Activated T-helper 1 cell treated with anti-CD3 and anti-CD28 coated beads, Interleukin-12 subunit alpha, Interleukin-12 subunit beta, Interleukin-2, Interleukin-4 antibody, amounts not matched to agents 30 ng/mL and 10 ng/mL and 1 ng/mL, durations not matched to agents 14 hours and 24 hours and 36 hours (primary cell): ENCODE measurements at regions not wholly inside any gene's neighbourhood (a gene's known extent, or its start where the extent isn't known, plus 50 kb on each side); places are given as distances from the start of the nearest gene placed in this dataset.
"Not testable (repeated sequence)": the region's sequence is repeated elsewhere in the genome, so short reads cannot be mapped to it uniquely, and the experiment has no call there.

Experiments used
- DNase-seq: peaks from one replicate; pipeline ENCODE4 v3.0.0; 2021; ENCODE audit warnings: low spot score
- H3K27ac Mint-ChIP-seq: one replicate; pipeline ENCODE4 v1.8.0; 2021; ENCODE audit warnings: mild to moderate bottlenecking, mixed read lengths
- H3K27me3 Mint-ChIP-seq: one replicate; pipeline ENCODE4 v1.8.0; 2022; ENCODE audit warnings: mild to moderate bottlenecking, moderate library complexity, mixed read lengths; ENCODE audit not compliant: insufficient read depth
- H3K36me3 Mint-ChIP-seq: one replicate; pipeline ENCODE4 v1.8.0; 2021; ENCODE audit warnings: low read depth, mixed read lengths
- H3K4me1 Mint-ChIP-seq: one replicate; pipeline ENCODE4 v1.8.0; 2021; ENCODE audit warnings: low read depth, mixed read lengths
- H3K4me3 Mint-ChIP-seq: one replicate; pipeline ENCODE4 v1.8.0; 2021; ENCODE audit warnings: mild to moderate bottlenecking, moderate library complexity, mixed read lengths
- H3K9me3 Mint-ChIP-seq: one replicate; pipeline ENCODE4 v1.8.0; 2021; ENCODE audit warnings: mixed read lengths
- intact Hi-C: fragments of 100-400 bp; cut with micrococcal nuclease; formaldehyde crosslinking; loops from one replicate; pipeline ENCODE4 v1.15.1; 2024

DNA sequence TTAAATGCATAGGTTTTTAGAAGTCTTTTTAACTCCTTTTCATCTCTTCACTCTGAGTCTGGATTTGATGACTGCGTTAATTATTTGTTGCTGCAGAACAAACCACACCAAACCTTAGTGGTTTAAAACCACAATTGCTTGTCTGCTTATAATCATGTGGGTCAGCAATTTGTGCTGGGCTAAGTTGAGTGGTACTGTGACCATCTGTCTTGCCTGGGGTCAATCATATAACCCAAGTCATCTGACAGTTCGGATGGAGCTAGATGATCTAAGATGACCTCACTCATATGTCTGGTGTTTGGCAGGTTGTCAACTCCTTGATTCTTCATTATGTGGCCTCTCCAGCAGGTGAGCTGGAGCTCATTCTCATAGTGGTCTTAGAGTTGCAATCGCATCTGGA is 219.1 kb upstream of the ELAVL2 start:
- Mint-ChIP-seq H3K27ac (no peak overlapping the region), H3K36me3 (no peaks in the 10 kb centered on the region), H3K9me3 (peaks cover 47% of the 10 kb centered on the region), H3K4me3 (no peak overlapping the region), H3K4me1 (no peaks in the 10 kb centered on the region), H3K27me3 (no peaks in the 10 kb centered on the region)
- DNase-seq = no peak
- intact Hi-C loops = loop anchor here (10.0 kb wide), 1 partner anchor 60 kb away; no protein-coding TSS in a partner anchor

DNA sequence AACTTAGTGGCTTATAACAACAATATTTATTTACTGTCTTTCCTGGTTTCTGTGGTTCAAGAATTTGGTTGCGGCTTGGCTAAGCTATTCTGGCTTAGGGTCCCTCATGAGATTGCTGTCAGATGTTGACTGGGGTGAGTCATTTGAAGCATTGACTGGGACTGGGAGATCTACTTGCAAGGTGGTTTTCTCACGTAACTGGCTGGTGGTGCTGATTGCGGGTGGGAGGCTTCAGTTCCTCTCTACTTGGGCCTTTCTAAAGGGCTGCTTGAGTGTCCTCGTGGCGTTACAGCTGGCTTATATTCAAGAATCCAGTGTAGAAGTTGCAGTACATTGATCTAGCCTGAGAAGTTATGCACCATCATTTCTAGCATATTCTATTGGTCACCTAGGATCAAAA is 218.5 kb upstream of the ELAVL2 start:
- Mint-ChIP-seq H3K27ac (no peak overlapping the region), H3K4me3 (no peak overlapping the region), H3K27me3 (no peaks in the 10 kb centered on the region), H3K36me3 (no peaks in the 10 kb centered on the region), H3K4me1 (no peaks in the 10 kb centered on the region), H3K9me3 (peaks cover 41% of the 10 kb centered on the region)
- DNase-seq = no peak
- intact Hi-C loops = loop anchor here (10.0 kb wide), 1 partner anchor 60 kb away; no protein-coding TSS in a partner anchor

DNA sequence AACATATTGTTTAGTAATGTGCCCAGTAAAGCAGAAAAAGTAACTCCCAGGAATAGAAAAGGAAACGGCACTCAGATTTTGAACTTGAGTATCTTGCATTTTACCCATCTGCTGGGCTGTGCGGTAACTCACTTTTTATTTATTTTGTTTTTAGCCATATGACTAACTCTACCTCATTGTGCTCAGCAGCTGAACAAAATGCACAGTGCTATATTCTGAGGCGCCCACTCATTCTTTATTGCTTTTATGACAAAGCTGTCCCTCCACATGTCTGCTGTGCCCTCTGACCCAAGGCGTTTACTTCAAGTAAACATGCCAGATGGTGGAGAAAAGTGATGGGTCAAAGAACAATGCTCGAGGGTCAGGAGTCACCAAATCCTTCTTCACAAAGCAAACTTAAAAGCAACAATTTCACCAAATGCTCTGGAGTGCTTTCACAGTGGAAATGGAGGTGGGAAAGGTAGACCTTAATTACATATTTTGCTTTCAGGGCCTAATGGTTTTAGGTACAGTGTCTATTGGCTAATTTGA is 215.2 kb upstream of the ELAVL2 start:
- intact Hi-C loops = loop anchor here (10.0 kb wide), 1 partner anchor 64 kb away; no protein-coding TSS in a partner anchor
- DNase-seq = no peak

DNA sequence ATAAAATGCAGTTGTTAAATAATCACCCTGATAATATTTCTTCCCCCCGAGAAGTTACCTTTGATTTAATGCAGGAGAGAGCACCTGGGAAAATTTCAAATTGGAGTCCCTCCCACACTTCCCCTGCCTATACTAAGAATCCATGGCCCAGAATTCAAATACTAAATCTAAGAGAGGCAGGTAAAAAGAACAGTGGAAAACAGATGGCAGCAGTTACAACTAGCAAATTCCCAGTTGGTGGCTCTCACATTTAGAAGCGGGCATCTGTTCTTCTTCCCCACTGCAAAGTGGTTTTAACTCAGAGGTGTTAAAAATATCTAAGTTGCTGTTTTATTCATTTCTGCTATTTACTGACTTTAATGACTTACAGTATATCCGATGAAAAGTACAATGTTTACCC is 210.4 kb upstream of the ELAVL2 start:
- DNase-seq = no peak
- no peaks in the 10 kb centered on the region for H3K4me1 Mint-ChIP-seq
- H3K4me3 Mint-ChIP-seq = no peak overlapping the region
- intact Hi-C loops = no loop called here
- H3K27ac Mint-ChIP-seq = no peak overlapping the region
- no peaks in the 10 kb centered on the region for H3K27me3 Mint-ChIP-seq
- no peaks in the 10 kb centered on the region for H3K36me3 Mint-ChIP-seq
- H3K9me3 Mint-ChIP-seq = peaks cover 13% of the 10 kb centered on the region

More for the DNA sequence above, 215.2 kb upstream of the ELAVL2 start:
- Mint-ChIP-seq H3K27ac (no peak overlapping the region), H3K4me1 (no peaks in the 10 kb centered on the region), H3K27me3 (no peaks in the 10 kb centered on the region), H3K9me3 (peaks cover 17% of the 10 kb centered on the region), H3K4me3 (no peak overlapping the region), H3K36me3 (no peaks in the 10 kb centered on the region)

DNA sequence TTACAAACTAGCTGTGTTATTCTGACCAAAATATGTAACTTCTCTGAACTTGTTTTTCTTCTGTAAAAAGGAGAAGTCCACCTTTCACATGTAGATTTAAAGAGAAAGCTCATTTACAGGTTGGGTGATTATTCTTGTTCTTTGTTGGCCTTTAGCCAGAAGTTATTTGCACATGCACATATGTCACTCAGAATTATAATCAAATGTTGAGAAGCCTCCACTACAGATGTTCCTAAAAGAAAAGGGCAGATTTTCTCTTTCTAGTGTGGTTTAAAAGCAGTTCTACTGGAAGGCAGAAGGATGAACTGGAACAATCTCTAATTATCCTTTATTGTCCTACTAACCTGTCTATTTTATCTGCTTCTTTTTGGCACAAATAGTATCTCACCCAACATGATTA is 209.8 kb upstream of the ELAVL2 start:
- Mint-ChIP-seq H3K4me1 (no peaks in the 10 kb centered on the region), H3K9me3 (peaks cover 13% of the 10 kb centered on the region), H3K27ac (no peak overlapping the region), H3K27me3 (no peaks in the 10 kb centered on the region), H3K36me3 (no peaks in the 10 kb centered on the region), H3K4me3 (no peak overlapping the region)
- intact Hi-C loops = no loop called here
- no peak for DNase-seq

DNA sequence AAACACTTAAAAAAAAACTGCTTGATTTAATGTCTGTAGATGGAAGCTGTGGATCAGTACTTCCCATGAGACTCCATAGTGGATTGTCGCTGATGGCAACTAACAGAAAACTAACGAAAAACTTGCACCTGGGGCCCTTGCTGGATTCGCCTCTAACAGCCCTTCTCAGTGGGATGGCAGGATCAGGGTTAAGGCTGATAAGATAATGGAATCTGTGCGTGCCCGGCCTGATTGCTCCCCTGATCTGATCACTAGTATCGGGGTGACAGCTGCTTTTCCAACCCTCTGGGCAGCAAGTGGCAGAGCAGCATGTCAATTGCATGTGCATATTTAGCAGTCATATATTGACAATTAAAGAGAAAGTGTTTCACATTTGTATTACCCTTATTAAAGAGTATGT is 185.8 kb upstream of the ELAVL2 start:
- intact Hi-C loops = no loop called here
- no peaks in the 10 kb centered on the region for H3K27me3 Mint-ChIP-seq
- H3K27ac Mint-ChIP-seq = no peak overlapping the region

DNA sequence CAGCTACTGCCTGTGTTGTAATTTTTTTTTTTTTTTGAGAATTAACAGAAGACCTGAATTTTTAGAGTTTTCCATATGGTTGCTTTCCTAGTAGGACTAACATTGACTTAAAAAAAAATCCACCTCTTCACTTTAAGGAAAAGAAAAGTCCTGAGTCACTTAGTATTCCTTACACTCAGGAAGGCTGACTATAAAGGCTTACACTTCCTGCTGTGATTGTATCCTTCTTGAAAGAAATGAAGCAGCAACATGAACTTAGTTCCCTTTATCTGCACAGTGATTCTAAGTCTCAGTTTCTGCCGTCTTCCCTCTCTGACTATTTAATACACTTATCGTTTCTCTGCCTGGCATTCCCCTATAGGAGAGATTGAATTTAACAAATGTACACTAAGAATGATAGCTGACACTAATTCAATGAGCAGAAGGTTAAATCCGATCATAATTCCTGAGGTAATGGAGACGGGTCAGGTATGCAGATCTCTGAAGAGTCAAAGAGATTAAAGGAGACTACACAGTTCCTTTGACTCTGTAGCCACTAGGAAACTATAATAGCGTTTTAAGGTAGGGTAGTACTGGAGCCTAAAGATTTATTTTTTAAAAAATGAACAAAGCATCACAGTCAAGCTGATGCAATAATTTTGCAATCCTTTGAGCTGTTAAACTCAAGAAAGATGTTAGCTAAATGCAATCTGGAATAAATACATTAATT is 185.1 kb upstream of the ELAVL2 start:
- Mint-ChIP-seq H3K4me1 (no peaks in the 10 kb centered on the region), H3K9me3 (peaks cover 28% of the 10 kb centered on the region), H3K27me3 (no peaks in the 10 kb centered on the region), H3K36me3 (no peaks in the 10 kb centered on the region), H3K4me3 (no peak overlapping the region), H3K27ac (no peak overlapping the region)
- DNase-seq = no peak
- intact Hi-C loops = no loop called here

More for the DNA sequence above, 185.8 kb upstream of the ELAVL2 start:
- H3K9me3 Mint-ChIP-seq = peaks cover 25% of the 10 kb centered on the region
- no peaks in the 10 kb centered on the region for H3K4me1 Mint-ChIP-seq
- H3K4me3 Mint-ChIP-seq = no peak overlapping the region
- H3K36me3 Mint-ChIP-seq = no peaks in the 10 kb centered on the region
- DNase-seq = no peak

DNA sequence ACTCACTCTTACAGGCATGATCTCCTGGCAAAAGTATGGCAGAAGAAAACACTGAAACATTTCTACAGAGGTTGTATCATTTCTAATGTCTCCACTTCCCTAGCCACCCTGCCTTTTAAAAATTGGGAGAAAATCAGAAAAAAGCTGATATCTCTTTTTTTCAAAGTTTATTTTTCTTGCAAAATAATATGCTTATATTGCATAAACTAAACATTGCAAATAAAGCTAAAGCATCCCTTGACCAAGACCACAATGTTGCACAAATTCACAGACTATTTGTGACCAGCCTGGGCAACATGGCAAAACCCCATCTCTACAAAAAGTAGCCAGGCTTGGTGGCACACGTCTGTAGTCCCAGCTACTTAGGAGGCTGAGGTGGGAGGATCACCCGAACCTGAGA is 183.3 kb upstream of the ELAVL2 start:
- Mint-ChIP-seq H3K4me1 (no peaks in the 10 kb centered on the region), H3K36me3 (no peaks in the 10 kb centered on the region), H3K27me3 (no peaks in the 10 kb centered on the region), H3K9me3 (peaks cover 37% of the 10 kb centered on the region), H3K4me3 (no peak overlapping the region), H3K27ac (no peak overlapping the region)
- intact Hi-C loops = no loop called here
- no peak for DNase-seq

DNA sequence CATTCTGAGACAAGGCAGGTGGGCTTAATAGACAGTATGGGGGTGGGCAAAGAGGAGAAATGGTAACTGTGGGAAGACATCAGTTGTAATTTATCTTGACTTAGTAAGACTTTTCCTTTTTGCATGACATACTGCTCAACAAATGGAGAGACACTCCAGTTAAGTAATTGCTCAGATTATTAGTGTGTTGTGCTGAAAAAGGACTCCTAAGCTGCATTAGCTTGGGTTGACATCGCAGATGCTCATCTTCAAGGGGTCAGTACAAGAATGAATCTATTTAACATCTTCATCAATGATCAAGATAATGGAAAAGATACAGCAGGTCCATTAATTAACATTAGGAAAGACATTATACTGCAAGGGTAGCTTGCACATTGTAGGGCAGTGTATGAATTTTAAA is 181.1 kb upstream of the ELAVL2 start:
- no peak overlapping the region for H3K27ac Mint-ChIP-seq
- no peaks in the 10 kb centered on the region for H3K4me1 Mint-ChIP-seq
- H3K27me3 Mint-ChIP-seq = no peaks in the 10 kb centered on the region
- intact Hi-C loops = no loop called here
- peaks cover 32% of the 10 kb centered on the region for H3K9me3 Mint-ChIP-seq
- DNase-seq = no peak
- no peak overlapping the region for H3K4me3 Mint-ChIP-seq
- H3K36me3 Mint-ChIP-seq = no peaks in the 10 kb centered on the region

DNA sequence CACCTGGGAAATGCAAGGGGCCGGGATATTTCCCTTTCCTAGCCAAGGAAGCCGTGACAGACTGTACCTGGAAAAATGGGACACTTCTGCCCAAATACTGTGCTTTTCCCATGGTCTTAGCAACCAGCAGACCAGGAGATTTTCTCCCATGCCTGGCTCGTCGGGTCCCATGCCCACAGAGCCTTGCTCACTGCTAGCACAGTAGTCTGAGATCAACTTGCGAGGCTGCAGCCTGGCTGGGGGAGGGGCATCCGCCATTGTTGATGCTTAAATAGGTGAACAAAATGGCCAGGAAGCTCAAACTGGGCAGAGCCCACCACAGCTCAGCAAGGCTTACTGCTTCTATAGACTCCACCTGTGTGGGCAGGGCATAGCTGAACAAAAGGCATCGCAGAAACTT is 165.8 kb upstream of the ELAVL2 start:
- H3K4me3 Mint-ChIP-seq, intact Hi-C loops, H3K4me1 Mint-ChIP-seq, H3K27ac Mint-ChIP-seq, DNase-seq, H3K36me3 Mint-ChIP-seq, H3K27me3 Mint-ChIP-seq: not testable (repeated sequence)
- peaks cover 17% of the 10 kb centered on the region for H3K9me3 Mint-ChIP-seq

DNA sequence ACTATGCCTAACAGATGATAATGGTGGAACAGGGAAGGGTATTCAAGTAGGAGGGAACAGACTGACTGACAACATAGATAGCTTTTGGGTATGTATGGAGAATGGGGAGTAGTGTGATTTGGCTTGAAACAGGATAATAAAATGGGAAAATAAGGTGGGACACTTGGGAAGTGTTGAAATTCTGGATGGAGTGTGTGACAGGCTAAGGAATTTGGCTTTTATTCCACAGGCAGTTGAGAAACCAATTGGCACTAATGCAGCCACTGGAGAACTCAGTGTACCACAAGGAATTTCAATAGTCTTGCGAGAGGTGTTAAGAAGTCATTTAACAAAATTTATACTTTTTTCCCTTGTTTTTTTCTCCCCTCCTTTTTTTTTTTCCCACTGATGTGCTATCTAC is 153.5 kb upstream of the ELAVL2 start:
- intact Hi-C loops = no loop called here
- peaks cover 12% of the 10 kb centered on the region for H3K9me3 Mint-ChIP-seq
- H3K4me1 Mint-ChIP-seq = no peaks in the 10 kb centered on the region
- no peak for DNase-seq
- H3K27me3 Mint-ChIP-seq = no peaks in the 10 kb centered on the region
- H3K36me3 Mint-ChIP-seq = no peaks in the 10 kb centered on the region
- no peak overlapping the region for H3K4me3 Mint-ChIP-seq
- H3K27ac Mint-ChIP-seq = no peak overlapping the region

DNA sequence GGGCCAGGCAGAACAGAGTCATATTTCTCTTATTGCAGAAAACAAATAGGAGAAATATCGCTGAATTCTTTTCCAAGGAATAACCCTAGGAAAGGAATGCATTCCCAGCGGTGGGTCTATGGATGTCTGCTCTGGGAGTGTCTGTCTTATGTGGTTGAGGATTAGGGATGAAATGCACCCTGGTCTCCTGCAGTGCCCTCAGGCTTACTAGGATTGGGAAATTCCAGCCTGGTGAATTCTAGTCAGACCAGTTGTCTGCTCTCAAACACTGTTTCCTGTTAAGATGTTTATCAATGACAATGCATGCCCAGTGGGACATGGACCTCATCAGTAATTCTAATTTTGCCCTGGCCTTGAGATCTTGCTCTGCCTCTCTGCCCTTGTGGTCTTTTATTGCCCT is 136.1 kb upstream of the ELAVL2 start:
- Mint-ChIP-seq H3K4me3 (no peak overlapping the region), H3K9me3 (peaks cover 40% of the 10 kb centered on the region), H3K27ac (no peak overlapping the region), H3K36me3 (no peaks in the 10 kb centered on the region), H3K4me1 (no peaks in the 10 kb centered on the region), H3K27me3 (no peaks in the 10 kb centered on the region)
- no peak for DNase-seq
- intact Hi-C loops = loop anchor here (10.0 kb wide), 1 partner anchor 57 kb away; no protein-coding TSS in a partner anchor

DNA sequence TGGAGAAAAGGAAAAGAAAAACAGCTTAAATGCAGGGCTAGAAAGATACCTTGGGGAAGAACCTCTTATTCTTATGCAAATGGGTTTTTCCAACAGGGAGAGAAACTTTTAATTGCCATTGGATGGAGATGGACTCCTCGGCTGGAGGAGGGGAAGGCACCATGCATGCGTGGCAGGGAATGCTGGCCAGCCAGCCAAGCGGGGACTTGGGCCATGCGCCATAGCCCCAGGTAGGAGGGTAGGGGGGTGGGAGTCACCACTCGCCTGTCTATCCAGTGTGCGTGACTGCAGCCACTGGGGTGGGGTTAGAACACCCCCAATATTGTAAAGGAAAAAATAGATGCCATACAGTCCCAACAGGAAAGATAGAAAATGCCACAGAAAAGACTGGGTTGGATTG is 119.9 kb upstream of the ELAVL2 start:
- intact Hi-C loops = no loop called here
- Mint-ChIP-seq H3K27ac (no peak overlapping the region), H3K4me3 (no peak overlapping the region), H3K36me3 (no peaks in the 10 kb centered on the region), H3K27me3 (no peaks in the 10 kb centered on the region), H3K4me1 (no peaks in the 10 kb centered on the region), H3K9me3 (peaks cover 7% of the 10 kb centered on the region)
- DNase-seq = no peak
